Mammary epithelial cell (primary cell): ENCODE measurements at regions not wholly inside any gene's neighbourhood (a gene's known extent, or its start where the extent isn't known, plus 50 kb on each side); places are given as distances from the start of the nearest gene placed in this dataset.

Experiments
- EZH2 ChIP-seq: IDR thresholded peaks from 2 replicates; pipeline ENCODE4 v1.6.1; 2012; ENCODE audit warnings: low read length, inconsistent platforms, borderline replicate concordance
- TF ChIP-seq, protein P1 (sequence below), 2 donors: IDR thresholded peaks in 1 of 2; conservative IDR thresholded peaks in 1 of 2; 2 replicates each; pipeline ENCODE4 v1.5.1; 2011 to 2012; ENCODE audit warnings: inconsistent platforms in 2 of 2, low read length in 2 of 2, mild to moderate bottlenecking in 2 of 2, control low read depth in 1 of 2, low read depth in 1 of 2; ENCODE audit not compliant: insufficient read depth in 1 of 2; ENCODE audit errors: extremely low read depth in 1 of 2

DNA sequence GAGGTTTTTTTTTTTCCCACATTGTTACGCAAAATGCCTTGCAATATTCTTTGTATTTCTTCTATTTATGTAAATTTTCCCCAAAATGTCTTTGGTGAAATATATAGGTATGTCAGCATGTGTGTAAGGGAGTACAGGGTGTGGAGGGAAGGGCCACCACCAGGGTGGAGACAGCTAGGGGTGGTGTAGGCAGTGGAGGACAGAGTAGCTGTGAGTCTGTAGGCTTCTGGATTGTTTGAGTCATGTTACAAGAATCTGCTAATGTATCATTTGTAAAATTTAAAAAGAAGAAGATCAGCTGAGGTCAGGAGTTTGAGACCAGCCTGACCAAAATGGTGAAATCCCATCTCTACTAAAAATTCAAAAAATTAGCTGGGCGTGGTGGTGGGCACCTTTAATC is 175.5 kb downstream of the NXNL2 start:
- TF ChIP-seq, protein P1, sequence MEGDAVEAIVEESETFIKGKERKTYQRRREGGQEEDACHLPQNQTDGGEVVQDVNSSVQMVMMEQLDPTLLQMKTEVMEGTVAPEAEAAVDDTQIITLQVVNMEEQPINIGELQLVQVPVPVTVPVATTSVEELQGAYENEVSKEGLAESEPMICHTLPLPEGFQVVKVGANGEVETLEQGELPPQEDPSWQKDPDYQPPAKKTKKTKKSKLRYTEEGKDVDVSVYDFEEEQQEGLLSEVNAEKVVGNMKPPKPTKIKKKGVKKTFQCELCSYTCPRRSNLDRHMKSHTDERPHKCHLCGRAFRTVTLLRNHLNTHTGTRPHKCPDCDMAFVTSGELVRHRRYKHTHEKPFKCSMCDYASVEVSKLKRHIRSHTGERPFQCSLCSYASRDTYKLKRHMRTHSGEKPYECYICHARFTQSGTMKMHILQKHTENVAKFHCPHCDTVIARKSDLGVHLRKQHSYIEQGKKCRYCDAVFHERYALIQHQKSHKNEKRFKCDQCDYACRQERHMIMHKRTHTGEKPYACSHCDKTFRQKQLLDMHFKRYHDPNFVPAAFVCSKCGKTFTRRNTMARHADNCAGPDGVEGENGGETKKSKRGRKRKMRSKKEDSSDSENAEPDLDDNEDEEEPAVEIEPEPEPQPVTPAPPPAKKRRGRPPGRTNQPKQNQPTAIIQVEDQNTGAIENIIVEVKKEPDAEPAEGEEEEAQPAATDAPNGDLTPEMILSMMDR (conservative IDR thresholded peaks at IDR 0.05 in 1 of 2, IDR thresholded peaks at IDR 0.05 in 1 of 2; ENCODE audit: extremely low read depth in 1 of 2, insufficient read depth in 1 of 2, low read depth in 1 of 2, low read length in 2 of 2): no peak
- TF ChIP-seq EZH2: no peak
